Ascending aorta (tissue), 2 donors: ENCODE measurements at regions not wholly inside any gene's neighbourhood (a gene's known extent, or its start where the extent isn't known, plus 50 kb on each side); places are given as distances from the start of the nearest gene placed in this dataset.

Experiments used
- DNase-seq, 2 donors: peaks; one replicate each; pipeline ENCODE4 v3.0.0-alpha.2; 2019; ENCODE audit warnings: low spot score in 2 of 2
- H3K27ac ChIP-seq, 2 donors: fragments of 200-600 bp; sonication (generic); one replicate each; pipeline ENCODE4 v1.5.1; 2016 to 2017; ENCODE audit warnings: mild to moderate bottlenecking in 1 of 2
- H3K27me3 ChIP-seq: fragments of 200-600 bp; sonication (generic); one replicate; pipeline ENCODE4 v1.5.1; 2017
- H3K36me3 ChIP-seq, 2 donors: fragments of 200-600 bp; sonication (generic); one replicate each; pipeline ENCODE4 v1.5.1; 2016
- H3K4me1 ChIP-seq, 2 donors: fragments of 200-600 bp; sonication (generic); one replicate each; pipeline ENCODE4 v1.5.1; 2016 to 2017; ENCODE audit warnings: mild to moderate bottlenecking in 1 of 2
- H3K4me3 ChIP-seq, 2 donors: fragments of 200-600 bp; sonication (generic); one replicate each; pipeline ENCODE4 v1.5.1; 2016 to 2017; ENCODE audit warnings: mild to moderate bottlenecking in 1 of 2
- H3K9me3 ChIP-seq, 2 donors: fragments of 200-600 bp; sonication (generic); one replicate each; pipeline ENCODE4 v1.5.1; 2016
- intact Hi-C: fragments of 100-400 bp; cut with DNase I; formaldehyde crosslinking; loops from one replicate; pipeline ENCODE4 v1.15.1; 2023
- TF ChIP-seq, protein P1 (sequence below), 3 experiments: fragments of 200-600 bp in 2 of 3; fragments of 450-650 bp in 1 of 3; sonication (generic) in 2 of 3; IDR thresholded peaks; one replicate each; pipeline ENCODE4 v1.5.1; 2016 to 2019; ENCODE audit warnings: antibody characterized with exemption in 3 of 3, mild to moderate bottlenecking in 1 of 3, moderate library complexity in 1 of 3

- H3K4me1 ChIP-seq: no peaks in the 10 kb centered on the region
Observed at GRCh38 chr4:178781779-178782178, 1339.5 kb upstream of the AGA start.

GRCh38 chr4:178784491-178784890, 1342.3 kb upstream of the AGA start:
- DNase-seq: no peak
- TF ChIP-seq, protein P1, sequence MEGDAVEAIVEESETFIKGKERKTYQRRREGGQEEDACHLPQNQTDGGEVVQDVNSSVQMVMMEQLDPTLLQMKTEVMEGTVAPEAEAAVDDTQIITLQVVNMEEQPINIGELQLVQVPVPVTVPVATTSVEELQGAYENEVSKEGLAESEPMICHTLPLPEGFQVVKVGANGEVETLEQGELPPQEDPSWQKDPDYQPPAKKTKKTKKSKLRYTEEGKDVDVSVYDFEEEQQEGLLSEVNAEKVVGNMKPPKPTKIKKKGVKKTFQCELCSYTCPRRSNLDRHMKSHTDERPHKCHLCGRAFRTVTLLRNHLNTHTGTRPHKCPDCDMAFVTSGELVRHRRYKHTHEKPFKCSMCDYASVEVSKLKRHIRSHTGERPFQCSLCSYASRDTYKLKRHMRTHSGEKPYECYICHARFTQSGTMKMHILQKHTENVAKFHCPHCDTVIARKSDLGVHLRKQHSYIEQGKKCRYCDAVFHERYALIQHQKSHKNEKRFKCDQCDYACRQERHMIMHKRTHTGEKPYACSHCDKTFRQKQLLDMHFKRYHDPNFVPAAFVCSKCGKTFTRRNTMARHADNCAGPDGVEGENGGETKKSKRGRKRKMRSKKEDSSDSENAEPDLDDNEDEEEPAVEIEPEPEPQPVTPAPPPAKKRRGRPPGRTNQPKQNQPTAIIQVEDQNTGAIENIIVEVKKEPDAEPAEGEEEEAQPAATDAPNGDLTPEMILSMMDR (IDR thresholded peaks at IDR 0.05): no peak
- H3K27ac ChIP-seq: no peak overlapping the region
- no peaks in the 10 kb centered on the region for H3K27me3 ChIP-seq
- H3K4me3 ChIP-seq: no peak overlapping the region
- H3K9me3 ChIP-seq: no peaks in the 10 kb centered on the region
- H3K36me3 ChIP-seq: no peaks in the 10 kb centered on the region
- intact Hi-C loops: no loop called here
- no peaks in the 10 kb centered on the region for H3K4me1 ChIP-seq

More at GRCh38 chr4:178781779-178782178, 1339.5 kb upstream of the AGA start:
- H3K36me3 ChIP-seq: no peaks in the 10 kb centered on the region
- H3K9me3 ChIP-seq: no peaks in the 10 kb centered on the region
- DNase-seq: no peak
- no peaks in the 10 kb centered on the region for H3K27me3 ChIP-seq
- no peak overlapping the region for H3K4me3 ChIP-seq
- TF ChIP-seq, protein P1 (IDR thresholded peaks at IDR 0.05): no peak
- intact Hi-C loops: no loop called here
- H3K27ac ChIP-seq: no peak overlapping the region

GRCh38 chr4:178789279-178789678, 1347.0 kb upstream of the AGA start:
- DNase-seq: no peak
- TF ChIP-seq, protein P1 (IDR thresholded peaks at IDR 0.05): no peak
- H3K27ac ChIP-seq: no peak overlapping the region
- no peaks in the 10 kb centered on the region for H3K9me3 ChIP-seq
- no peaks in the 10 kb centered on the region for H3K4me1 ChIP-seq
- no peaks in the 10 kb centered on the region for H3K36me3 ChIP-seq
- intact Hi-C loops: no loop called here
- no peak overlapping the region for H3K4me3 ChIP-seq
- H3K27me3 ChIP-seq: no peaks in the 10 kb centered on the region

- no peaks in the 10 kb centered on the region for H3K27me3 ChIP-seq
- no peak overlapping the region for H3K4me3 ChIP-seq
- H3K36me3 ChIP-seq: no peaks in the 10 kb centered on the region
- no peak for DNase-seq
- TF ChIP-seq, protein P1 (IDR thresholded peaks at IDR 0.05): no peak
- H3K9me3 ChIP-seq: no peaks in the 10 kb centered on the region
- H3K27ac ChIP-seq: no peak overlapping the region
- H3K4me1 ChIP-seq: no peaks in the 10 kb centered on the region
- intact Hi-C loops: no loop called here
Observed at GRCh38 chr4:178799204-178799603, 1357.0 kb upstream of the AGA start.

DNA sequence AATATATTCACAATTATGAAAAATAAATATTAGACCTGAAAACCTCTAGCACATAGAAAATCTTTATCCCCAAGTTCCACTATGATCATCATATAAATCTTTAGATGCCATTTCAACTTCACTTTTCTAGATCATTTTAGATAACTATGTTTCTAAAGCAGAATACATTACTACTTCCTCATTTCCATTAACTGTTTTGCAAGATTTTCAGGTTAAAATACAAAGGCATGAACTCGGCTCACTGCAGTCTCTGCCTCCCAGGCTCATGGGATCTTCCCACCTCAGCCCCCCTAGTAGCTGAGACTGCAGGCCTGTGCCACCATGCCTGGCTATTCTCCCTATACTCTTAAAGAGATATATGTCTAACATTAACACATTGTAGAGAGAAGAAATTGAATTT, 1365.9 kb upstream of the AGA start:
- H3K9me3 ChIP-seq: no peaks in the 10 kb centered on the region
- intact Hi-C loops: no loop called here
- no peaks in the 10 kb centered on the region for H3K36me3 ChIP-seq
- DNase-seq: no peak
- H3K27me3 ChIP-seq: no peaks in the 10 kb centered on the region
- no peak overlapping the region for H3K27ac ChIP-seq
- H3K4me1 ChIP-seq: no peaks in the 10 kb centered on the region
- H3K4me3 ChIP-seq: no peak overlapping the region
- TF ChIP-seq, protein P1 (IDR thresholded peaks at IDR 0.05): no peak

DNA sequence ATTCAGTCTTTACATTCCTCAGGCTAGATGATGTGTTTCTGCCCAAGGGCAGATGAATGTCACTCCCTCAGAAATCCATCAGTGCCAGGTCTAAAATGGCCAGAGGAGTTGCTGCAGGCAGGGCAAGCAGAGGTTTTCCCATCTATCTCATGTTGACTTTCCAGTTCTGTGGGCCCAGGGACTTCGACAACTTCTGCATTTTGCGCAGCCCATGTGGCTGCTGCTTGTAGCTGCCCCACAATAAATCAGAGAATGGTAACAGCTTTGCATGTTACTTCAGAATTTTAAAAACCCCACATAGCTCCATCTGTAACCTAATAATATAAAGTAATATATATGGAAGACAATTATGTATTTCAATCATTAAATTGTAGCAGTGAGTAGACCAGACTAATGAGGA, 1367.7 kb upstream of the AGA start:
- intact Hi-C loops: no loop called here
- Histone ChIP-seq H3K4me1 (no peaks in the 10 kb centered on the region), H3K27ac (no peak overlapping the region), H3K27me3 (no peaks in the 10 kb centered on the region), H3K36me3 (no peaks in the 10 kb centered on the region), H3K9me3 (no peaks in the 10 kb centered on the region), H3K4me3 (no peak overlapping the region)
- TF ChIP-seq, protein P1 (IDR thresholded peaks at IDR 0.05): no peak
- DNase-seq: no peak
